ENCODE measurements at regions not wholly inside any gene's neighbourhood (a gene's known extent, or its start where the extent isn't known, plus 50 kb on each side); places are given as distances from the start of the nearest gene placed in this dataset.
"Not testable (repeated sequence)": the region's sequence is repeated elsewhere in the genome, so short reads cannot be mapped to it uniquely, and the experiment has no call there.

DNA sequence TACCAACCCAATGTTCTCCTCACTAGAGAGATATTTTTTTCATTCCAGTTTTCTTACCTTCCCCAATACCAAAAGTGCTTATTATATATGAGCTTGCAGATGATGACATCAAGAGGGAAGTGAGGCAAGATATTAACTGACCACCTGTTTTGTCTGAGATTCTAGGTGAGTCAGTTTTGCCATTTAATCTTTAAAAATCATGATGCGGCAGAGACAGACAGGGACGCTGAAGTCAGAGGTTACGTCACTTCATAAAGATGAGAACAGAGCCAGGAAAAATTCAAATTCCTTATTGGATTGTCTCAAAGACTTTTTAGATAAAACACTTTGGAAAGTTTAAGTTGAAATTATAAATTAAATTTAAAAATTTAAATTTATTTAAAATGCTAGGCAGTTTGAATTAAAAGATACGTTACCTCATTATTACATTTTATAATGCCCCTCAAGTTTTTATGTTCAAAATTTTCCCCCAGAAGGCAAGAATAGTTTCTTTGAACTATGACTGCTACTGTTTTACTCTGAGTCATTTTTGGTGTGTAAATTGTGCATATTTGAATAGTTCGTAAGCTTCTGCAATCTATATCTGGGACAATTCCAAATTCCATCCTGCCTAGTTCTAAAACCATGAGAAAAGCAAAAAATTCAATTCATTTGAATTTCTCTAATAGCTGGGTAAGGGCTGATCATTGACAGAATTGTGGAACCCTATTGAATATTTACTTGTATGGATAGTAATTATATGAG lies 839.6 kb upstream of the GOT2 start:
- no peak for DNase-seq

DNA sequence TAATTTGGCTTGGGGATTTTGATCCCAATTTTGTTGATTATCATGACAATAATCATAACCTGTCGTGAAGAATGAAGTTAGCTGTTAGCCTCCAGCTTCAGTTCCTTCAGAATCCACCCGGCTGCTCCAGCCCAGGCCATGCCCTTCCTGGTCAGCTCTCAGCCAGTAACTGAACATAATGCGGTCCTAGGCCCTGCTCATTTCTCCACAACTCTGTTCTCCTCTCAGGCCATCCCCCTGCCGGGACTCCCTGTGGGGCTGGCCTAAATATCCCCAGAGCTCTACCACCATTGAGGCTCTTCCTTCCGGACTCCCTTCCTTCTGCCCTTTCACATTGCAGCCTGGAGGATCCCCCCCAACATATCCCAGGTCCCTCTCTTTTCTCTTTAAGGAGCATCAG lies 833.4 kb upstream of the GOT2 start:
- DNase-seq = no peak

DNA sequence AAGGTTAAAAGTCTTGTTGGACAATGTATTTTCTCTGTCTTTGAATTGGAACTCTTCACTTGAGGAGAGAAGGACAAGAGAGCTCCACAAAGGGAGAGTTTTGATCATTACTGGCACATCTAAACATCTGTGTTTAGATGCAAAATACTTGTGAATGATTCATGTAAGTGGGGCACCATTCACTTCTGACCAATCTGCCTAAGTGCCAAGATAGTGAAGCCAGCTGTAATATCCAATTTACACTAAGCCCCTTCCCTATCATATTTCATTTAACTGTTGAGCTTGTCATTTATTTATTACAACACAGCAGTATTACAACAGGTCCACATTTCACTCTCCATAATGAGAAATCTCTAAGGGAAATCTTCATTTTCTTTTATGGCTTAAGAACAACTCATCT lies 832.3 kb upstream of the GOT2 start:
- no peak for DNase-seq

DNA sequence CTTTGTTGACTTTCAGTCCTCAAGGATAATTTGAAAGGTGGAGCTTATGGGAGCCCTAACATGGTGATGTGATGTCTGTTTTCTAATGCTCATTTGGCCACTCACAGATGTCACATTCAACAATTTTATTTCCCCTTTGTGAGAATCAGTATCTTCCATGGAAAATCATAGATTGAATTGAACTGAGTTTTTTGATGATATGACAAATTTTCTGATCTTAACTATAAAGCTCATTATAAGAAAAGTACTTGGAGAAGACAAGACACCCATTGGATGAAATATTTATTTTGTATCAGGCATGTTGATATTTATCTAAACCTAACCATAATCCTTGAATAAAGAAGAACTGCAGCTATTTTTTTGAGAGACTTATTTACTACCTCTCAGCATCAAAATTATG lies 824.6 kb upstream of the GOT2 start:
- no peak for DNase-seq

DNA sequence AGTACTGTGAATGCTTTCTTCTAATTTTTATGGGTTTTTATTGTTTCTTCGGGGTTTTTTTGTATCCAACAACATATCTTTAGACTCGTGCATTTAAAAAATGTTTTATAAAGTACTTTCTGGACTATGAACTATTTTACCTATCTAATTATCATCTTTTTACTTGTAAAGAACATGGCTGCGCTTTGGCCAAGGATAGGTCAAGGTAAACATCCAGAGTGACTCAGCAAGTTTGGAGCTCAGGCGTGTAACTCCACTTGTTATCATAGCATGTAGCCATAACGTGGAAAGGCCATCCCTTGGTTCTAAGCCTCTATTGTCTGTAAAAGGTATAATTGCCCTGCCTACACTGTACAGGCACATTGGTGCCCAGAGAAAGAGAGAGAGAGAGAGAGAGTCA lies 818.0 kb upstream of the GOT2 start:
- DNase-seq = no peak

DNA sequence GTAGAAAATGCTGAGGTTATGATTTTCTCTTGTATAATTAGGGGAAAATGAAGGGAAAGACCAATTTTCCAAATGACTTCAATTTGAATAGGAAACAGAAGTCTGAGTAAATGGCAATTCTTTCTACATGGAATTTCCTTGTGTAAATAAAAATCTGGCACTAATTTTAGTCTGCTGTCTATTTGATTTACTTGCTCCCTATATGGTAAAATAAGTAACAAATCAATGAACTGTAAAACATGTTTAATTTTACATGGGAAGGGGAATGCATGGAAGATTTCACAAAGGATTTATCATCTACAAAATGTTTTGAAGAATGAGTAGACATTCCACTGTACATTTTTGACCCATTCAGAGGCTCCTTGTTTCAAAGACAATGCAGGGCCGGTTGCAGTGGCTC lies 811.6 kb upstream of the GOT2 start:
- DNase-seq = no peak

DNA sequence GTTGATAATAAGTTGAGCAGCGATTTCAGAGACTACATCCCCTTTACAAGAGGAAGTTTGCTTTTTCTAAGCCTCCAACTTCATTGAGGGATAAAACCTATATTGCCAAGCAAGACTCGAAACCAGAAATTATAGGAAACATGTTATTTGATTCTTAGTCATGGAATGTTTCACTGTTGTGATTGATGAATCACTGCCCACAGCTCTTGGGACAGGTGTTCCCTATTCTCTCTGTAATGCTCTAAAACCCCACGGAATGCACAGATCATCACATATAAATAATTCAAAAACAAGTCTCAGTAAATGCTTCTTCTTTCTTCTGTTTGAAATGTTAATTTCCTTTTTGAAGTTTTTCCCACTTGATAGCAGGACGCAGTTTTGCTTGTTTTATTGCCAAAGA lies 809.5 kb upstream of the GOT2 start:
- DNase-seq = no peak

DNA sequence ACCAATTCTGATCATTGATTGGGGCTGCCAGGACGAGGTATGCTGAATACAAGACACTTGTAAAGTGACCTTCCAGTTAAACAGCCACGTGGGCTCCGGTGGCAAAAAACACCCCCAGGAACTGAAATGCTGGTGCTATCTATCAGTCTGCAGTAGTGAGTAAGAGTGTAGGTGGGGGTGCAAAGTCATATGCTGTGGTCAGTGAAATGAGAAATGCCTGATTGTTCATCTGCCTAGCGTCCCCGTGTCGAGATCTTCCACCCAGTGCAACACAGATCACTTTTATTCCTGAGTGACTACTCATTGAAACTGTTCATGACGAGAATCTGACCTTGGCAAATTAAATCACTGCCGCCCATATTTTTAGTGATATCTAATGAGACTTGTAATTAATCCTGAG lies 806.5 kb upstream of the GOT2 start:
- DNase-seq = no peak

DNA sequence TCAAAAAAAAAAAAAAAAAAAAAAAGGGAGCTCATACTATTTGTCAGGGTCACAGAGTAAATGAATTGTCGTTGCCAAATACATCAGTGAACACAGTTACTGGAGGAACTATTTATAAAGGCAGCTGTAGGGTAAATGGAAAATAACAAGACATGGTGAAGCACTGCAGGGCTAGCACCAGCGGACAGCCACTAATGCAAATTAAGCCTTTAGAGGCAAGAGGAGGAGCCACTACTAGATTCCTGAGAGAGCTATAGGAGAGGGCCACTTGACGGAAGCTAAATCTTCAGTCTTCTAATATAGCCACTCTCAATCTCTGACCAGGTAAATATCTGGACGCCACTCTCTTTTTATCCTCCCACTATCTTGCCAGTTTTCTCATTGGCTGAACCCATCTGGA lies 801.2 kb upstream of the GOT2 start:
- DNase-seq = no peak

DNA sequence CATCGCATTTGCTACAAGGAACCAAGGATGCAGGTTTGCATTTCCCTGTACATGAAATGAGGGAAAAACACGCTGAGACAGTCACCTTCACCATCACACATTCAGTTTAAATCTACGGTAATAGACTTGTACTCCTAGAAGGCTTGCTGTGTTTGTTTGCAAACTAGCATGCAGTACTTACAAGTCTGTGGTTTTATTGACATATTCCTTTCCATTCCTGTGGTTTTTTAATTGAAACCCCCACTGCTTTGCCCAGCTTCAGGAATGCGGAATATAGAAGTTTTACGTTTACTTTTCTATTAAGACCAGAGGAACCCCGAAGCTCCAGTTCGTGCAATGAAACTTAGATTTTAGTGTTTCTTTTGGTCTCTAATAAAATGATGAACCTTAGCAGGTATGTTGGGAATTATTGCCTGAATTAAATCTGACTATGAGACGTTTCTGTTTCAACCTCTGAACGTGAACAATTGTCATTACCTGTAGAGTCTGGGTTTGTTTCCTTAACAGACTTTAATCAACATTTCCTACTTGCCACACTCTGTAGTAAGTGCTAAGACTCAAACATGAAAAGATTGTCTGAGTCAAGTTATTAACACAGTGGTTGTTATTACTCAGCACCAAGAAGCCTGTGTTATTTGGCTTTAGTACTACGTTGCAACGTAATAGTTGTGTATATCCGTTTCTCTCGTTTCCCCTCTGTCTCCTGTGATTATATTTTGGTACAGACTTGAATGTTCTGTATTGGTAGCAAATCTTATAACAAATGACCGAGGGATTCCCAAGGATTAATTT lies 793.3 kb upstream of the GOT2 start:
- DNase-seq = no peak

DNA sequence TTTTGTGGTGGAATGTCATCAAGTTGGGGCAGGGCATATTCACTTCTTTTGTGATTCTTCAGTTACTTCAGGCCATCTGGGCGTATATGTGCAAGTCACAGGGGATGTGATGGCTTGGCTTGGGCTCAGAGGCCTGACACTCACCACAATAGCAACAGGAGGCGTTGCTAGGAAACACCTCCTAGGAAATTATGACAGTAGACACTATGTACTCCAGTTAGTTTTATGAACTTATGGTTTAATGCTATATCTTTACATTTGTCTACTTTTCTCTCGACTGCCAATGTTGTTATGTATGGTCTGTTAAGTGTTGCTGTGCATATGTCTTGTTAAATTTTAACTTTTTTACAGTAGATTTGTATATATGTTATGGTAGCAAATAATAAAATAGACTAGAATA lies 788.7 kb upstream of the GOT2 start:
- no peak for DNase-seq

DNA sequence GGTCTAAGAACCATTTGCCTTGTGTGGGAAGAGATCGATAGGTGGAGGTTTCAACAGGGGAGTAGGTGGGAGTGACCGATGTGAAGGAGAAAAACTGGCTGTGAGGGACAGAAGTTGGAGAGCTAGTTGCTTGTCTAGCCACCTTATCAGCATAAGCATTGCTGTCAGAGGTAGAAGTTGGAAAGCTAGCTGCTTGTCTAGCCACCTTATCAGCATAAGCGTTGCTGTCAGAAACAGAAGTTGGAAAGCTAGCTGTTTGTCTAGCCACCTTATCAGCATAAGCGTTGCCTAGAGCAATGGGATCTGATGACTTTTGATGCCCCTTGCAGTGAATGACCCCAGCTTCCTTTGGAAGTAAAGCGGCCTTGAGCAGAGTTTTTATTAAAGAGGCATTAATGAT lies 784.6 kb upstream of the GOT2 start:
- DNase-seq = not testable (repeated sequence)

DNA sequence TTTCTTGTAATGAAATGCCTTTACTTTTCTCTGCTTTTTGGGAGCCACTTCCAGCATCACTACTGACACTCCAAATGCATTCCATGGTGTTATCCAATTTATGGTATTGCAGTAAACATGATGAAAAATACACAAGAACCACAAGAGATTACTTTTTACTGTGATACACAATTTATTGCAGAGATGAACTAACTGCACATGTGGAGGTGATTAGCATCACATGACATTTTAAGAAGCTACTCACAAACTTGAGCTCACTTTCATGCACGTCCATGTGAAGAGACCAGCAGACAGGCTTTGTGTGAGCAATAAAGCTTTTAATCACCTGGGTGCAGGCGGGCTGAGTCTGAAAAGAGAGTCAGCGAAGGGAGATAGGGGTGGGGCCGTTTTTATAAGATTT lies 780.5 kb upstream of the GOT2 start:
- DNase-seq = no peak

DNA sequence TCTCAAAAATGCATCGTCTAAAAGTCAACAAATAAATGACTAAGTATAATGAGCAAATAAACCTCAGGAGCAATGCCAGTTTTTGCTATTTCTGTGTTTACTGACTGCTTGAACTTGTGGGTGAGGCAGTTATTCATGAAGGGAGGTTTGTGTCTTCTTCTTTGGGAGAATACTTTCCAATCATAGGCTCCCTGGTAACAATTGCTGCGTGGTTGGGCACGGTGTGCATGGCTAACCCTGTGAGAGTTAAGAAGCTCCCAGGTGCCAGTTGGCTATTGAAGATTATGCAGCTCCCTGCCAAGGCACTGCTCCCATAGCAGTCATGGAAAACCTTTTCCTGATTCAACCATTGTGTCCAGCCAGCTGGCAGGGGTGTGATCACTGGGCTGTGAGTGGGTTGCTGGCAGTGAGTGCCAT lies 775.9 kb upstream of the GOT2 start:
- no peak for DNase-seq

DNA sequence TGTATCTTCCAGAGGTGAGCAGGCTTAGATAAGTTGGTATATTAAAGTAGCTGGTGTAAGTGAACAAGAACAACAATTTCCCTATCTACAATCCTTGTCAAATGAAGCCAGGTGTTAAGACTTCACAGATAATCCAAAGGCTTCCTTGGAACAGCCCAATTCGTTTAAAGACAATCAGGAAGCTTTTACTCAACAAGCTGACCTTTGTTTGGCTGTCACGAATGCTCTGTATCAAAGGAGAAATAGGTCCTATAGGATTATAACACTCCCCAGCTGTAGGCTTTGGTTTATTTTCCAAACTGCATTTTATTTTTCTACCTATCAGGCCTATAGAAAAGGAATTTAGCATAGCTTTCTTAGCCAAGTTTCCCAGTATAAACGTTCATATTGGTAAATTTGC lies 766.5 kb upstream of the GOT2 start:
- DNase-seq = no peak

DNA sequence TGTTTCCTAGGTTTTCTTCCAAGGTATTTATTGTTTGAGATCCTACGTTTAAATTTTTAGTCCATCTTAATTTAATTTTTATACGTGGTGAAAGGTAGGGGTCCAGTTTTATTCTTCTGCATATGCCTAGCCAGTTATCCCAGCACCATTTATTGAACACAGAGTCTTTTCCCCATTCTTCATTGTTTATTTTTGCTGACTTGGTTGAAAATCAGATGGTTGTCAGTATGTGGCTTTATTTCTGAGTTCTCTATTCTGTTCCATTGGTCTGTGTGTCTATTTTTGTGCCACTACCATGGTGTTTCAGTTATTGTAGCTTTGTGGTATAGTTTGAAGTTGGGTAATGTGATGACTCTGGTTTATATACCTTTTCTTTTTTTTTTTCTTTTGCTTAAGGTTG lies 753.0 kb upstream of the GOT2 start:
- DNase-seq = no peak

DNA sequence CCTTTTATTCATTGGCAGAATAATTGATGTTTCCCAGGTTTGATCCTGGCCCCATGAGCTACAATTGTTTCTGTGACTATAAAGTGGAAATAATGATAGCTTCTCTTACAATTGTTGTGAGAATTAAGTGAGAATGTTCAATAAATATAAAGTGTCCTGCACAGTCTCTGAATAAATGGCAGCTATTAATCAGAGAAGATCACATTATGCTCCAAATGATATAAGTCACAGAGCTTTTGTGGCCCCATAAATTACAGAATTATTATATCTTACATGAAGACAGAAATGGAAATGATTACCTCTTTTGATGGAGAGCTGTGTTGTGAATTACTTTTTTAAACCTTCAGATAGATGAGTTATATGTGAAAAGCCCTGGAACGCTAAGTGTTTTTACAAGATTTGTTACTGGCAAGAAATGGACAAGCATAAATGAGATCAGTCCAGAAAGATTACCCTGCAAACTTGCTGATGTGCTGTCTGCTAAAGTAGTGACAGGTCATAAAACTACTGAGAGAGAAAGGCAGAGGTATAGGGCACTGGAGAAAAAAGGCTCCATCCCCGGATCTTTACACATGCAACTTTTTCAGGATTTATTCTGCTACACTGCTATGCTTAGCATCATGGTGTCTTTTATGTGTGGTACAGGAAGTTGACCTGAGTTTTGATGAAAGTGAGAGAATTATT lies 750.9 kb upstream of the GOT2 start:
- DNase-seq = no peak

DNA sequence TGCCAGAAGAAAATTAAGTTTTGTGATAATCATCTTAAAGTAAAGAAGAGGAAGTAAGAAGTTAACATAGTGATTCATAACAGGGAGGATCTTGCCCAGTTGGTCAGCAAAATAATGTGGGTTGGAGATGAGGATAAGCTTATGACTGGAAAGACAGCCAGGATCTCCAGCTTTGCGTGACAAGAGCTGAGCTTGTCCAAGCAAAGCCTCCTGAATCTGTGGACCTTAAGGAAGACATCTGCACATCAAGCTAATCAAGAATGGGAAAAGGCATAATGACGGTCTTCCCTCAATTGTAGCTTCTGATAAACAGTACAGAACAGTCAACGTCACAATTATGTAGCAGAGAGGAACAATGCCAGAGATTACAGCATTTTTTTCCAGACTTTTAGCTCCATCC lies 744.7 kb upstream of the GOT2 start:
- no peak for DNase-seq

DNA sequence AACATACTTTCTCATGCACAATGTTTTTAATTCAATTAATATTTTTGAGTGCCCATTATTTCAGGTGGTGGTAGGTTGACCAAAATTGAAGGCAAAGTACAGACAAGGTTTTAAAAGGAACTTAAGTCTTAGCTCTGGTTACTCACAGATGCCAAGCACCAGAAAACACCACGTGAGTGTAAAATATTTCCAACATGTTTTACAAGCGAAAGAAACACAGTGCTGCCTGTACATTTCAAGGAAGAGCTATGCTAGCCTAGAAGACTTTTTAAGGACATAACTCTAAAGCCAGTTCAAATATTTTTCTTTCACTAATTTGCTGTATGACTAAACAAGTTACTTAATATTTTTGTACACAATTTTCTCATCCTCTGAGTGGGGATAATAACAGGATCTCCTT lies 736.4 kb upstream of the GOT2 start:
- no peak for DNase-seq

DNA sequence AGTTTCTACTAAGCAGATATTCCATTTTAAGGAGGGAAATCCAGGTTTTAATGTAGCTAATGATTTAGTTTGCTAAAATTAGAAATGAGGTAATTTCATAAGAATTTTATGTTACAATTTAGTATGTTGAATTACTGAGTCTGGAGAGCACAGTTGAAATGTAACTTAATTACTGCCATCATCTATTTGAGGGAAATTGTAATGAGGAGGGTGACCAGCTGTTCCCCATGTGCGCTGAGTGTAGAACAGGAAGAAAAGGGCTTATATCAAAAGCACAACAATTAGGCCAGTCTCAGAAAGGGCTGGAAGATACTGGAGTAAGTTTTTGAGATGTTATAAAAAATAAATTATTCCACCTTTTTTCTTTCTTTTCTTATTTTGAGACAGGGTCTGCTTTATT lies 735.1 kb upstream of the GOT2 start:
- no peak for DNase-seq

DNA sequence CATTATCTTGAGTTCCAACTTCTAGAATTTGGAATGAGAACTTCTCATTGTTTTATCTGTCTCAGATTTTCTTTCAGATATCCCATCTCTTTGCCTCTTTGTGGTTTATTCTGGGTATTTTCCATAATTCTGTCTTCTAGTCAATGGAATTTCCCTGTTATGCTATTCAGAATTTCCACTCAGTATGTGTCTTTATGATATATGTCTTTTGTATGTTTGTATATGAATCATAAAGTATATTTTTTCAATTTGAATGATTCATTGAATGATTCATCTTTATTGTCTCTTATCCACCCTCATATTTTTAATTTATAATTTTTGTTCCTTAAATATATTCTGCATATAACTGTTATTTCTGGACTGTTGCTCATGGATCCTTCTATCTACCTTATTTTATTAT lies 729.7 kb upstream of the GOT2 start:
- no peak for DNase-seq

DNA sequence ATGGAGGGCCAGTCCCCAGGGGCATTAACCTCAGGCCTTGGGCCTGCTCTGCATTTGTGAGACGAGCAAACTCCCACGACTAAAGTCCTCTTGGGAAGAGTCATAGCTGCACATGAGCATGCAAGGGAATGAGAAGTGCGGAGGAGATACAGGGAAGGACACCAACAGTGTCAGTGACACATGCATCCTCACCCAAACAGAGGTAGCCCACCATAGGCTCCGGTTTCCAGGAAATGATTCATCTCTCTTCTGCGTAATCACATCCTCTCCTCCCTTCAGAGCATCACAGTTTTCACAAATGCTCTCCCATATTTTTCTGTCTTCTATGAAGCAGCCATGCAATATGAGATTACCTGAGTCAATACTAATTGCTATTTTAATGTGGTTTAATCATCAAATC lies 725.7 kb upstream of the GOT2 start:
- DNase-seq = no peak

DNA sequence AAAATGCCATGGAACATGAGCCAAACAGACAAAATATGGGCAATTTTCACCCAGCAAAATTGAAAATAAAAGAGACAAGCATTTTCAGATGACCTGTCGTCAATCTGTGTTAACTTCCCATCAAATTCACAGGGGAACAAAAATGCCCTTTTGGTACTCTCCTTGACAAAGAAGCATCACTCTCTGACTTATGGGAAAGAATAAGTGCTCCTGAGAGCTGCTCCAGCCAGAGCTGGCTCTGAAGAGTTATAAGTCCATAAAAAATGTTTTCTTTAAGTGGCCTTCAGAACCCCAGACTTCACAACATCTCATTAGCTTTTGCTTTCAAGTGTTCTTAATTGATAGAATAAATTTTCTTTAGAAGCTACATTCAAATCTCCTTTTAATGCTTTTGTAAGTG lies 721.4 kb upstream of the GOT2 start:
- DNase-seq = no peak

DNA sequence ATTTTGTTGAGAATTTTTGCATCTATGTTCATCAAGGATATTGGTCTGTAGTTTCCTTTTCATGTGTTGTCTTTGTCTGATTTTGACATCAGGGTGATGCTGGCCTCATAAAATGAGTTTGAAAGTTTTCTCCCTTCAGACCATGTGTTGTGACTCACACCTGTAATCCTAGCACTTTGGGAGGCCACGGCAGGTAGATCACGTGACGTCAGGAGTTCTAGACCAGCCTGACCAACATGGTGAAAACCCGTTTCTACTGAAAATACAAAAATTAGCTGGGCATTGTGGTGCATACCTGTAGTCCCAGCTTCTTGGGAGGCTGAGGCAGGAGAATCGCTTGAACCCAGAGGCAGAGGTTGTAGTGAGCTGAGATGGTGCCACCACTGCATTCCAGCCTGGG lies 716.4 kb upstream of the GOT2 start:
- not testable (repeated sequence) for DNase-seq
